Lower leg skin (tissue), 4 donors: ENCODE measurements at regions not wholly inside any gene's neighbourhood (a gene's known extent, or its start where the extent isn't known, plus 50 kb on each side); places are given as distances from the start of the nearest gene placed in this dataset.

Source experiments
- DNase-seq, 2 donors: peaks; one replicate each; pipeline ENCODE4 v3.0.0-alpha.2; 2019; ENCODE audit warnings: low spot score in 2 of 2
- H3K4me3 ChIP-seq: fragments of 200-600 bp; sonication (generic); 2 replicates; pipeline ENCODE4 v1.5.1; 2017; ENCODE audit warnings: mild to moderate bottlenecking, low read depth; ENCODE audit not compliant: poor library complexity, severe bottlenecking
- POLR2A ChIP-seq, 2 donors: fragments of 450-650 bp; IDR thresholded peaks; one replicate each; pipeline ENCODE4 v1.6.1; 2016 to 2017; ENCODE audit warnings: antibody characterized with exemption in 2 of 2, mild to moderate bottlenecking in 1 of 2, moderate library complexity in 1 of 2
- WGBS, 2 donors: methylation state at CpG; one replicate each; pipeline ENCODE4 v1.1.5; 2018; 5-methylcytosine and 5-hydroxymethylcytosine counted together
- intact Hi-C: fragments of 100-400 bp; cut with DNase I; formaldehyde crosslinking; loops from one replicate; pipeline ENCODE4 v1.15.0; 2023; ENCODE audit warnings: low total_unique reads
- TF ChIP-seq, protein P1 (sequence below), 3 donors: fragments of 450-650 bp; IDR thresholded peaks; one replicate each; pipeline ENCODE4 v1.5.1; 2016; ENCODE audit warnings: antibody characterized with exemption in 3 of 3, mild to moderate bottlenecking in 3 of 3, moderate library complexity in 2 of 3

DNA sequence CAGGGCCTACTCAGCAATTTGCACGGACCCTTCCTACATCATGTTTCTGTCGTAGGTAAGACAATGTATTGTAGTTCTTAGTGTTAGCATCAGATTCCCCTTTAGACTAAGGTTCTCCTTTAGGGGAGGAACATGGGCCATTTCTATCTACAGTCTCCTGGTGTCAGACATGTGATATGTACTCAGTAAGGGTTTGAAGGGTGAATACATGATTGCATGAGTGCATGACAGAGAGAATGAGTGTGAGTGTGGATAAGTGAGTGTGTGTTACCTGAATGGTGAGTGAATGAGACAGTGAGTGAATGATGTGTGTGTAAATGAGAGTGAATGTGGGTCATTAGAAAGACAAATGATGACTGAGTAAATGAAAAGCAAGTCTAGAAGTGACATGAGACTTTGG lies 476.8 kb downstream of the HAPSTR1 start:
- no peak for DNase-seq
- H3K4me3 ChIP-seq: no peak overlapping the region
- intact Hi-C loops: no loop called here
- 78 to 79% methylated on average over 2 of the region's 2 CpGs for WGBS, 2 donors
- no peak for TF ChIP-seq POLR2A (IDR thresholded peaks at IDR 0.05)
- TF ChIP-seq, protein P1, sequence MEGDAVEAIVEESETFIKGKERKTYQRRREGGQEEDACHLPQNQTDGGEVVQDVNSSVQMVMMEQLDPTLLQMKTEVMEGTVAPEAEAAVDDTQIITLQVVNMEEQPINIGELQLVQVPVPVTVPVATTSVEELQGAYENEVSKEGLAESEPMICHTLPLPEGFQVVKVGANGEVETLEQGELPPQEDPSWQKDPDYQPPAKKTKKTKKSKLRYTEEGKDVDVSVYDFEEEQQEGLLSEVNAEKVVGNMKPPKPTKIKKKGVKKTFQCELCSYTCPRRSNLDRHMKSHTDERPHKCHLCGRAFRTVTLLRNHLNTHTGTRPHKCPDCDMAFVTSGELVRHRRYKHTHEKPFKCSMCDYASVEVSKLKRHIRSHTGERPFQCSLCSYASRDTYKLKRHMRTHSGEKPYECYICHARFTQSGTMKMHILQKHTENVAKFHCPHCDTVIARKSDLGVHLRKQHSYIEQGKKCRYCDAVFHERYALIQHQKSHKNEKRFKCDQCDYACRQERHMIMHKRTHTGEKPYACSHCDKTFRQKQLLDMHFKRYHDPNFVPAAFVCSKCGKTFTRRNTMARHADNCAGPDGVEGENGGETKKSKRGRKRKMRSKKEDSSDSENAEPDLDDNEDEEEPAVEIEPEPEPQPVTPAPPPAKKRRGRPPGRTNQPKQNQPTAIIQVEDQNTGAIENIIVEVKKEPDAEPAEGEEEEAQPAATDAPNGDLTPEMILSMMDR (IDR thresholded peaks at IDR 0.05): peak in 1 of 3 donors; percentile 47

DNA sequence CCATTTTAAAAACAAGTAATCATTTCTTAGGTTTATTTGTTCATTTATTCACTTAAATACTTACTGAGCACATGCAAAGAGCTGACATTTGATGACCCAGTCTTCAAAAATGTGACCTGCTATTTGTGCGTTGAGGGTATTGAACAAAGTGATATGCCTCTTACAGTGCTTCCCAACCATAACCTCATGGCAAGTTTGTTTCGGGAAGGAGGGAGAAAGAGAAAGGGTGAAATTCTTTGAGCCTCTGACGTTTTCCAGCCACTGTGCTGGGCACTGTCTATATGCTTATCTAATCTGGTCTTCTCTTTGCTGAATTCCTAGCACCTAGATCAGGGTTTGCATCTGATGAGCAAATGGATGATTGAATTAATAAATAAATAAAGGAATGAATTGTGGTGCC lies 479.1 kb downstream of the HAPSTR1 start:
- intact Hi-C loops: no loop called here
- no peak for DNase-seq
- no peak overlapping the region for H3K4me3 ChIP-seq
- WGBS, 2 donors: 65 to 81% methylated on average over 3 of the region's 3 CpGs
- TF ChIP-seq, protein P1 (IDR thresholded peaks at IDR 0.05): no peak
- no peak for TF ChIP-seq POLR2A (IDR thresholded peaks at IDR 0.05)

DNA sequence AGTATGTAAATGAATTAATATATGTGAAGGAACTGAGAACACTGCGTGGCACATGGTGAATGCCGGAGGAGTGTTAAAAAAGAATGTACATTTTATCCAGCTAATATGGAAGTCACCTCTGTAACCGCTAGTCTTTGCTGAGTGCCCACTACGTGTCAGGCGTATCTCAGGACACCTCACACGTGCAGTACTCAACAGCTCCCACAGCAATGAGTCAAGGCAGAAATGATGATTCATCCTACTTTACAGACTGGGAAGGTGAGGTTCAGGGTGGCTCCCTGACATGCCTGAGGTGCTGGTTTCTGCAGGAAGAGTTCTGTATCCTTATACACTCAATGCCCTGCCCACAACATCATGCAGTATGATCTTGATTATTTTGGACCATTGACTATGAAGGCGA lies 487.0 kb downstream of the HAPSTR1 start:
- intact Hi-C loops: no loop called here
- TF ChIP-seq, protein P1 (IDR thresholded peaks at IDR 0.05): no peak
- TF ChIP-seq POLR2A (IDR thresholded peaks at IDR 0.05): no peak
- 71 to 81% methylated on average over 7 of the region's 7 CpGs for WGBS, 2 donors
- H3K4me3 ChIP-seq: no peak overlapping the region
- no peak for DNase-seq

DNA sequence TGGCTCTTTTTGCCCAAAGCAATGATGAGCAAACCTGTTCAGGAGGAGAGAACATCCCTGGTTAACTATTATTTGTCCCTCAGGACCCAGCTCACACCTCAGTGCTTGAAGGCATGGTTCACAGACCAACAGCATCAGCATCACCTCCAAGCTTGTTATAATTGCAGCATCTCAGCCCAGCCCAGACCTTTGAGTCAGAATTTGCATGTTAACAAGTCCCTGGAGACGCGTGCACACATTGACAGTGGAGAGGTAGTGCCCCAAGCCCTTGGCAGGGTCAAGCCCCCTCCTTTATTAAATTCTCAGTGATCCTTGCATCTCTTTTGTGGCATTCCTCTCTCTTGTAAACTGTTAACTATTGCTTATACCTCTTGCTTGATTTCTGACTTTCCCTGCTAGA lies 488.6 kb downstream of the HAPSTR1 start:
- H3K4me3 ChIP-seq: no peak overlapping the region
- no peak for TF ChIP-seq POLR2A (IDR thresholded peaks at IDR 0.05)
- TF ChIP-seq, protein P1 (IDR thresholded peaks at IDR 0.05): no peak
- DNase-seq: no peak
- WGBS, 2 donors: 74 to 94% methylated on average over 2 of the region's 2 CpGs
- intact Hi-C loops: no loop called here

DNA sequence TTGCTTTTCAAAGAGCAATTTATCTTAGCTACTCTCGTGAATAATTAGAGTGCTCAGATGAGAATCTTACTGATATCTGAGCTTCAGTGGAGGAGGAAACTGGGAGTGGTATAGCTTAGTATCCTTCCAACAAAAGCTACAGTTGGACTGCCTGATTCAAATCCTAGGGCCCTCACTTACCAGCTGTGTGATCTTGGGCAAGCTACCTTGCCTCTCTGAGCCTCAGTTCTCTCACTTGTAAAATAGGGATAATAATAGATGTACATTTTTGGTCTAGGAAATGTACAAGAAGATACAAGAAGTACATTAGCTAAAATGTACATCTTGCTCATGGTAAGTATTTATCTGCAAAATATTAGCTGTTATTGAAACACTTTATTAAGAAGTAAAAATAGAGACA lies 502.0 kb downstream of the HAPSTR1 start:
- no peak overlapping the region for H3K4me3 ChIP-seq
- no peak for DNase-seq
- WGBS, 2 donors: 42 to 61% methylated on average over 1 of the region's 1 CpG
- intact Hi-C loops: no loop called here
- TF ChIP-seq POLR2A (IDR thresholded peaks at IDR 0.05): no peak
- TF ChIP-seq, protein P1 (IDR thresholded peaks at IDR 0.05): no peak

DNA sequence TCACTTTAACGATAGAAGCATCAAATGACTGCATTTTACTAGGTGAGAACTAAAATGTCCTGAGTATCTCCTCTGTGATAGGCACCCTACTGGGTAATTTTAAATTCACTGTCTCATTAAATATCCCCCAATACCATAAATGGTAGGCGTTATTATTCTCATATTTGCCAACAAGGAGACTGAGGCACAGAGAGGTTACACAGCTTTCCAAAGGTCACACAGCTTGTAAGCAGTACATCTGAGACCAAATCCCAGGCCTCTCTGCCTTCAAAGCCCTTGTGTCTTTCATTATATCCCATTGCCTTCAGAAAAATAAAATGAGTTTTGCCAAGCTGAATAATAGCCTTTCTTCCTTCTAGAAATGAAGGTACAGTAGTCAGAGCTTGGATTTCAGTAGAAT lies 502.6 kb downstream of the HAPSTR1 start:
- intact Hi-C loops: no loop called here
- 80 to 84% methylated on average over 2 of the region's 2 CpGs for WGBS, 2 donors
- no peak overlapping the region for H3K4me3 ChIP-seq
- DNase-seq: no peak
- TF ChIP-seq, protein P1 (IDR thresholded peaks at IDR 0.05): no peak
- no peak for TF ChIP-seq POLR2A (IDR thresholded peaks at IDR 0.05)
